Loucy (cell line): ENCODE measurements at regions not wholly inside any gene's neighbourhood (a gene's known extent, or its start where the extent isn't known, plus 50 kb on each side); places are given as distances from the start of the nearest gene placed in this dataset.

ENCODE experiments used
- CTCF ChIP-seq: fragments of 200-600 bp; sonication (generic); conservative IDR thresholded peaks from 2 replicates; pipeline ENCODE4 v1.5.1; 2014; ENCODE audit warnings: mild to moderate bottlenecking, antibody characterized with exemption, low read length
- EZH2phosphoT487 ChIP-seq: fragments of 200-600 bp; IDR thresholded peaks from 2 replicates; pipeline ENCODE4 v1.6.1; 2018; ENCODE audit warnings: antibody characterized with exemption, mild to moderate bottlenecking, moderate library complexity, borderline replicate concordance

GRCh38 chr7:153301936-153302335 is 542.4 kb downstream of the ACTR3B start:
- TF ChIP-seq CTCF (no peak), EZH2phosphoT487 (no peak)
